Mesendoderm (in vitro differentiated cells): ENCODE measurements at regions not wholly inside any gene's neighbourhood (a gene's known extent, or its start where the extent isn't known, plus 50 kb on each side); places are given as distances from the start of the nearest gene placed in this dataset.

ENCODE experiments used
- DNase-seq: peaks from one replicate; pipeline ENCODE4 v3.0.0; 2013
- H2AK5ac ChIP-seq: 2 replicates; pipeline ENCODE4 v1.6.1; 2013; ENCODE audit warnings: low read length, inconsistent platforms
- H2BK120ac ChIP-seq: 2 replicates; pipeline ENCODE4 v1.6.1; 2013; ENCODE audit warnings: low read depth, mild to moderate bottlenecking, low read length, moderate library complexity, mixed read lengths
- H2BK15ac ChIP-seq: replicated peaks from 2 replicates; pipeline ENCODE4 v1.6.1; 2013; ENCODE audit warnings: low read depth, mild to moderate bottlenecking, moderate library complexity
- H2BK5ac ChIP-seq: 2 replicates; pipeline ENCODE4 v1.6.1; 2013; ENCODE audit warnings: low read length, inconsistent platforms
- H3K18ac ChIP-seq: 2 replicates; pipeline ENCODE4 v1.6.1; 2013; ENCODE audit warnings: mild to moderate bottlenecking, low read length, mixed read lengths
- H3K23ac ChIP-seq: one replicate; pipeline ENCODE4 v1.6.1; 2013; ENCODE audit warnings: low read length
- H3K27ac ChIP-seq: 2 replicates; pipeline ENCODE4 v1.5.1; 2013; ENCODE audit warnings: low read depth, mild to moderate bottlenecking, inconsistent platforms, low read length, moderate library complexity
- H3K27me3 ChIP-seq: 2 replicates; pipeline ENCODE4 v1.6.1; 2013; ENCODE audit warnings: low read length, control low read depth, mild to moderate bottlenecking, inconsistent platforms; ENCODE audit not compliant: insufficient read depth, poor library complexity
- H3K36me3 ChIP-seq: 2 replicates; pipeline ENCODE4 v1.6.1; 2013; ENCODE audit warnings: low read length, inconsistent platforms; ENCODE audit not compliant: control insufficient read depth, insufficient read depth
- H3K4ac ChIP-seq: one replicate; pipeline ENCODE4 v1.6.1; 2013; ENCODE audit warnings: low read depth, mild to moderate bottlenecking, low read length, moderate library complexity
- H3K4me1 ChIP-seq: 2 replicates; pipeline ENCODE4 v1.6.1; 2013; ENCODE audit warnings: low read depth, low read length, inconsistent platforms; ENCODE audit not compliant: control insufficient read depth
- H3K4me2 ChIP-seq: 2 replicates; pipeline ENCODE4 v1.6.1; 2013; ENCODE audit warnings: low read length
- H3K4me3 ChIP-seq: 2 replicates; pipeline ENCODE4 v1.5.1; 2013; ENCODE audit warnings: mild to moderate bottlenecking, low read length
- H3K56ac ChIP-seq: one replicate; pipeline ENCODE4 v1.6.1; 2013; ENCODE audit warnings: low read length
- H3K79me1 ChIP-seq: 2 replicates; pipeline ENCODE4 v1.6.1; 2013; ENCODE audit warnings: low read length, inconsistent platforms
- H3K79me2 ChIP-seq: 2 replicates; pipeline ENCODE4 v1.6.1; 2013; ENCODE audit warnings: mild to moderate bottlenecking, low read length; ENCODE audit not compliant: control insufficient read depth, insufficient read depth
- H3K9ac ChIP-seq: 2 replicates; pipeline ENCODE4 v1.6.1; 2013; ENCODE audit warnings: low read length, inconsistent platforms
- H4K5ac ChIP-seq: one replicate; pipeline ENCODE4 v1.6.1; 2013; ENCODE audit warnings: low read length
- H4K8ac ChIP-seq: one replicate; pipeline ENCODE4 v1.6.1; 2013; ENCODE audit warnings: low read depth, mild to moderate bottlenecking, control low read depth, low read length, moderate library complexity
- WGBS: extraction: QIAGEN DNeasy Blood & Tissue Kit; methylation state at CpG from one replicate; pipeline ENCODE4 v1.1.7; 2013; ENCODE audit warnings: low lambda C conversion rate, missing lambda C conversion rate; ENCODE audit not compliant: insufficient coverage; ENCODE audit errors: extremely low coverage; 5-methylcytosine and 5-hydroxymethylcytosine counted together

DNA sequence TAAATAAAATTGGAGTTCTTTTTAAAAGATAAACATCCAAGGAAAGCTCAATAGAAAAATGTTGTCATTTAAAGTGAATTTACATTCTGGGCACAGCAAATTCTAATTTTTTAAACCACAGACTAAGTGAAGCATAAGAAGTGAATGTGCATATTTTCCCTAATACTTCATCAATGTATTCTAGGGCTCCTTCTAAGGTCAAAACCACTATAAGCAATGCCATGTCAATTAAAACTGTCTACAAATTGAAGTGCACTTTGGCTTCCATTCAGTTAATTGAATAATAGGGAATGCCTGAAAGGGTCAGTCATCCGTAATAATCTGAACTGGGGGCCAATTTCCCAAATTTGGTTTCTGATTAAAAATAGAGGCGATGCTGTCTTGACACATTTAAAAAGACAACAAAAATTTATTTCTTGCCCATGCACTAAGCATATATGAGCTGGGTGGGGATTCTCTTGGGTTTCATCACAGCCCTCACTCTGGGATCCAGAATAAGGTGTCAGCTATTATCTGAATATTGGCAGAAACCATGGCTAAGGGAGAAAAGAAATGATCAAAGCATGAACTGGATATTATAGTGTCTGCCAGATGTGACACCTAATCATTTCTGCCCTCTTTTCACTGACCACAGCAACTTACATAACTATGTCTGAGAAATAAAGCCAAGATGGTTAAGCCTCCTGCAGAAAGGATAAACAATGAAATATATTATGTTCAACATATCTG, 660.6 kb upstream of the B3GALT2 start:
- Histone ChIP-seq H2AK5ac (no peak overlapping the region), H3K79me1 (no peaks in the 10 kb centered on the region), H3K27ac (no peak overlapping the region), H3K56ac (no peak overlapping the region), H2BK120ac (no peak overlapping the region), H3K4me1 (no peaks in the 10 kb centered on the region), H3K79me2 (no peaks in the 10 kb centered on the region), H4K5ac (no peak overlapping the region), H2BK15ac (no peak overlapping the region), H3K18ac (no peak overlapping the region), H3K4me2 (no peak overlapping the region), H3K4ac (no peak overlapping the region), H3K9ac (no peak overlapping the region), H3K4me3 (no peak overlapping the region), H3K23ac (no peak overlapping the region), H3K36me3 (no peaks in the 10 kb centered on the region), H2BK5ac (no peak overlapping the region), H4K8ac (no peak overlapping the region), H3K27me3 (no peaks in the 10 kb centered on the region)
- DNase-seq = no peak
- no CpG with 5 or more reads among the region's 2 CpGs for WGBS

- no CpG with 5 or more reads among the region's 3 CpGs for WGBS
Observed at GRCh38 chr1:193846411-193846810, 660.0 kb upstream of the B3GALT2 start.

DNA sequence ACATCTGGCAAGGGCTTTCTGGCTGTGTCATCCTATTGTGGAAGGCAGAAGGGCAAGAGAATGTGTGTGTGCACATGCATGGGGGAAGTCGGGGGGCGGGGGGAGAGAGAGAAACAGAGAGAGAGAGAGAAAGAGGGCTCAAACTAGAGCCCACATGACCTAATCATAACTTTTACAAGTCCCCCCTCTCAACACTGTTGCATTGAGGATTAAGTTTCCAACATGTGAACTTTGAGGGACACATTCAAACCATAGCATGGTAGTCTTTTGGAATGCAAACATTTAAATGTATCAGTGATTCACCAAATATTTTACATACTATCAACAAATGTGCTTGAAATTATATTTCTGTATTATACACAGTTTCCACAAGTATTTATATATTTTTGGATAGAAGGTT, 655.4 kb upstream of the B3GALT2 start:
- Histone ChIP-seq H2BK120ac (no peak overlapping the region), H3K79me1 (no peaks in the 10 kb centered on the region)
- WGBS = no CpG with 5 or more reads among the region's 2 CpGs

More at GRCh38 chr1:193846411-193846810, 660.0 kb upstream of the B3GALT2 start:
- Histone ChIP-seq H3K79me2 (no peaks in the 10 kb centered on the region), H3K79me1 (no peaks in the 10 kb centered on the region), H2AK5ac (no peak overlapping the region), H3K18ac (no peak overlapping the region), H4K5ac (no peak overlapping the region), H3K36me3 (no peaks in the 10 kb centered on the region), H2BK5ac (no peak overlapping the region), H3K23ac (no peak overlapping the region), H3K56ac (no peak overlapping the region), H4K8ac (no peak overlapping the region), H3K4me3 (no peak overlapping the region), H2BK15ac (no peak overlapping the region), H3K4ac (no peak overlapping the region), H3K27ac (no peak overlapping the region), H3K27me3 (no peaks in the 10 kb centered on the region), H2BK120ac (no peak overlapping the region), H3K4me2 (no peak overlapping the region), H3K9ac (no peak overlapping the region), H3K4me1 (no peaks in the 10 kb centered on the region)
- no peak for DNase-seq

DNA sequence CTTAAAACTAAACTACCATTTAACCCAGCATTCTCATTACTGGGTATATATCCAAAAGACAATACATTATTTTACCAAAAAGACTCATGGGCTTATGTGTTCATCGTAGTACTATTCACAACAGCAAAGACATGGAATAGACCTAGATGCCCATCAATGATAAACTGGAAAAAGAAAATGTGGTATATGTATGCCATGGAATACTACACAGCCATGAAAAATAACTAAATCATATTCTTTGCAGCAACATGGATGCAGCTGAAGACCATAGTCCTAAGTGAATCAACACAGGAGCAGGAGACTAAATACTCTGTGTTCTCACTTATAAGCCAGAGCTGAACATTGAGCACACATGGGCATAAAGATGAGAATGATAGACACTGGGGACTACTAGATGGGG, 645.1 kb upstream of the B3GALT2 start:
- Histone ChIP-seq H3K36me3 (no peaks in the 10 kb centered on the region), H2AK5ac (no peak overlapping the region), H3K4me3 (no peak overlapping the region), H3K4ac (no peak overlapping the region), H3K23ac (no peak overlapping the region), H3K27ac (no peak overlapping the region), H3K27me3 (no peaks in the 10 kb centered on the region), H3K79me2 (no peaks in the 10 kb centered on the region), H3K9ac (no peak overlapping the region), H3K56ac (no peak overlapping the region), H3K4me2 (no peak overlapping the region), H3K79me1 (no peaks in the 10 kb centered on the region), H2BK120ac (no peak overlapping the region), H2BK5ac (no peak overlapping the region), H4K8ac (no peak overlapping the region), H2BK15ac (no peak overlapping the region), H3K4me1 (no peaks in the 10 kb centered on the region), H3K18ac (no peak overlapping the region), H4K5ac (no peak overlapping the region)
- WGBS = no CpG with 5 or more reads among the region's 1 CpG
- DNase-seq = no peak

More for the DNA sequence above, 655.4 kb upstream of the B3GALT2 start:
- Histone ChIP-seq H3K9ac (no peak overlapping the region), H4K5ac (no peak overlapping the region), H3K79me2 (no peaks in the 10 kb centered on the region), H3K27ac (no peak overlapping the region), H2BK15ac (no peak overlapping the region), H3K4me2 (no peak overlapping the region), H4K8ac (no peak overlapping the region), H3K36me3 (no peaks in the 10 kb centered on the region), H3K23ac (no peak overlapping the region), H3K4ac (no peak overlapping the region), H3K4me3 (no peak overlapping the region), H3K18ac (no peak overlapping the region), H2AK5ac (no peak overlapping the region), H3K4me1 (no peaks in the 10 kb centered on the region), H2BK5ac (no peak overlapping the region), H3K27me3 (no peaks in the 10 kb centered on the region), H3K56ac (no peak overlapping the region)
- no peak for DNase-seq

DNA sequence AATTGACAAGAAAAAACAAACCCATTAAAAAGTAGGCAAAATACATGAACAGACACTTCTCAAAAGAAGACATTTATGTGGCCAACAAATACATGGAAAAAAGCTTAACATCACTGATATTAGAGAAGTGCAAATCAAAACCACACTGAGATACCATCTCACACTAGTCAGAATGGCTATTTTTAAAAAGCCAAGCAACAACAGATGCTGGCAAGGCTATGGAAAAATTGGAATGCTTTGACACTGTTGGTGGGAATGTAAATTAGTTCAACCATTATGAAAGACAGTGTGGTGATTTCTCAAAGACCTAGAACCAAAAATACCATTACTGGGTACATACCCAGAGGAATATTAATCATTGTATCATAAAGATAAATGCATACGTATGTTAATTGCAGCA, 641.1 kb upstream of the B3GALT2 start:
- no peaks in the 10 kb centered on the region for H3K36me3 ChIP-seq
- H3K9ac ChIP-seq = no peak overlapping the region
- no peaks in the 10 kb centered on the region for H3K4me1 ChIP-seq
- no peak overlapping the region for H3K4ac ChIP-seq
- no peak overlapping the region for H4K5ac ChIP-seq
- no peak overlapping the region for H2BK15ac ChIP-seq
- DNase-seq = no peak
- no peak overlapping the region for H2BK5ac ChIP-seq
- H4K8ac ChIP-seq = no peak overlapping the region
- no peak overlapping the region for H3K18ac ChIP-seq
- no peak overlapping the region for H2BK120ac ChIP-seq
- H3K23ac ChIP-seq = no peak overlapping the region
- H3K4me3 ChIP-seq = no peak overlapping the region
- H3K4me2 ChIP-seq = no peak overlapping the region
- H2AK5ac ChIP-seq = no peak overlapping the region
- H3K27ac ChIP-seq = no peak overlapping the region
- no CpG with 5 or more reads among the region's 1 CpG for WGBS
- H3K79me2 ChIP-seq = no peaks in the 10 kb centered on the region
- H3K27me3 ChIP-seq = no peaks in the 10 kb centered on the region
- H3K79me1 ChIP-seq = no peaks in the 10 kb centered on the region
- no peak overlapping the region for H3K56ac ChIP-seq

GRCh38 chr1:193819376-193819775, 633.0 kb upstream of the B3GALT2 start:
- Histone ChIP-seq H2BK5ac (no peak overlapping the region), H4K5ac (no peak overlapping the region), H3K27ac (no peak overlapping the region), H2AK5ac (no peak overlapping the region), H3K27me3 (no peaks in the 10 kb centered on the region), H3K23ac (no peak overlapping the region), H3K9ac (no peak overlapping the region), H3K56ac (no peak overlapping the region), H4K8ac (no peak overlapping the region), H3K4ac (no peak overlapping the region), H3K4me3 (no peak overlapping the region), H3K18ac (no peak overlapping the region), H3K36me3 (no peaks in the 10 kb centered on the region), H3K79me2 (no peaks in the 10 kb centered on the region), H2BK15ac (no peak overlapping the region), H3K4me2 (no peak overlapping the region), H3K4me1 (no peaks in the 10 kb centered on the region), H2BK120ac (no peak overlapping the region), H3K79me1 (no peaks in the 10 kb centered on the region)
- no peak for DNase-seq
